CD4-positive, alpha-beta T cell treated with Interleukin-6 at 100 ng/mL for 8 hours (primary cell): ENCODE measurements at regions not wholly inside any gene's neighbourhood (a gene's known extent, or its start where the extent isn't known, plus 50 kb on each side); places are given as distances from the start of the nearest gene placed in this dataset.
"Not testable (repeated sequence)": the region's sequence is repeated elsewhere in the genome, so short reads cannot be mapped to it uniquely, and the experiment has no call there.

ENCODE experiments used
- DNase-seq: peaks from one replicate; pipeline ENCODE4 v3.0.0-alpha.2; 2020; ENCODE audit warnings: mixed read lengths, low spot score

DNA sequence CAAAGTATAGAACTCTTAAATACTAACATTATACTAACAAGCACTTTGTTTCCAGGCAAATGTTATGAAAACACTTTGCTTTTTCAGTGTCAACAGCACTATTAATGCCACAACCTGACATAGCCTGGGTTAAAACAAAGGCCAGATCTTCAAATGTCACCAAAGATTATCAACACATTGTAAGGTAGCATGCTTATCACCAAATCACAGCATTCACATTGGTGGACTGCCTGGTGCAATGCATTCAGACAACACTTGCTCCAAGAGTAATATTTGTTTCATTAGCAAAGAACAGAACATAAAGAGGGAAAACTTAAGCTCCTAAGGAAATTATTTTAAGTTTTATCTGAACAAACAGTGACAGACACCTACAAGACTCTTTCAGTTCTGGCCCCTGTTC is 1361.2 kb downstream of the CDH8 start:
- no peak for DNase-seq

DNA sequence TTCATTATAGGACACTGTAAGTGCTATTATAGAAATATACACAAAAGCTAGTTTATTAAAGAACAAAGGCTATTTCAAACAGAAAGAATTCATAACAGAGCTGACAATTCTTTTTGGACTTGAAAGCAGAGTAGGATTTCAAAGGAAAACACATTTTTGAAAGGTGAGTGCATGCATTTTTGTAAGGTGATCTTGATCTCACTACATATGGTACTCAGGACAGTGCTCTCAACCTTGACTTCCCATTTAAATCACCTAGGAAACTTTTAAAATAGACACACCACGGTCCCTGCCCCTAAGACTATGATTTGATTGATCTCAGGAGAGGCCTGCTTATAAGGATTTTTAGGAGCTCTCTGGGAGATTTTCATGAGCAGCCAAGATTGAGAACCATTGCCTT is 1362.0 kb downstream of the CDH8 start:
- no peak for DNase-seq

DNA sequence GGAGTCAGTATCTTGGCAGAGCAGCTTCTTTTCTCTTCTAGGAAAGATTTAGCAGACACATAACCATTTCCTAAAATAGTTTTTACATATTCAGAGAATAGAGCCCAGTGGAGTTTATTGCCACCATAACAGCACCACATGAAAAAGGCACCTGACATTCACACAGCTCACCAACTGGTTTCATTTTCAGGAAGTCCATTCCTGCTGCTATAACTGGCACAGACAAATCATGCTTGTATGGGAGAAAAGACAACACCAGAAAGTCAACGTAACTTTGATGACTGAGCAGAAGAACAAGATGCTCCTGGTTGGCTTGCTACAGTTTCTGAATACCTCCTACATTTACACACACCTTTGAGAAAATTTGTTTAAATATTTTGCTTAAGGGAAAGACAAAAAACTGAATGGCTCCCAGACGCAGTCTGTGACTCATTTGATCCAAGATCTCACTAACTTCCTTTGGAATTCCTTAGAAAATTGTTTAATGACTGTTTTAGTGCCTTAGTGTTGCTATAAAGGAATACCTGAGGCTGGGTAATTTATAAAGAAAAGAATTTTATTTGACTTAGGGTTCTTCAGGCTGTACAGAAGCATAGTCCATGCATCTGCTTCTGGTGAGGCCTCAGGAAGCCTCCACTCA is 1380.6 kb downstream of the CDH8 start:
- no peak for DNase-seq

DNA sequence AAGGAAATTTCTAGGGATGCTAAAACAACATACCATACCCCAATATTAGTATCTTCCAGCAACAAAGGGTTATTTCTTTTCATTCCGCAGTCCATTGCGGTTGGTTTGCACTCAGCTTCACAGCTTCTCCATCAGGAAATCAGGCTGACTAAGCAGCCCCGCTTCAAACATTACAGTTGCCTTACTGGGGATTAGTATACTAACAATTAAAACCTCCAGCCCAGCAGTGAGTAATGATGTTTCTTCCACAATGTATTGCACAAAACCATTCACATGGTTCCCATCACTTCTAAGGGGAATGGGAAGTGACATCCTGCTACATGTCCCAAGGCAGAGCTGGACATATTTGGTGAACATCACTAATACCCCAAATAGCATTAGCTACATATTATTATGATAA is 1384.9 kb downstream of the CDH8 start:
- no peak for DNase-seq

- no peak for DNase-seq
These were observed 1387.9 kb downstream of the CDH8 start for GRCh38 chr16:60648290-60648689.

GRCh38 chr16:60647388-60647787 is 1388.8 kb downstream of the CDH8 start:
- DNase-seq, result not testable (repeated sequence)

- DNase-seq, result no peak
These were observed 1389.6 kb downstream of the CDH8 start for GRCh38 chr16:60646631-60647030.

DNA sequence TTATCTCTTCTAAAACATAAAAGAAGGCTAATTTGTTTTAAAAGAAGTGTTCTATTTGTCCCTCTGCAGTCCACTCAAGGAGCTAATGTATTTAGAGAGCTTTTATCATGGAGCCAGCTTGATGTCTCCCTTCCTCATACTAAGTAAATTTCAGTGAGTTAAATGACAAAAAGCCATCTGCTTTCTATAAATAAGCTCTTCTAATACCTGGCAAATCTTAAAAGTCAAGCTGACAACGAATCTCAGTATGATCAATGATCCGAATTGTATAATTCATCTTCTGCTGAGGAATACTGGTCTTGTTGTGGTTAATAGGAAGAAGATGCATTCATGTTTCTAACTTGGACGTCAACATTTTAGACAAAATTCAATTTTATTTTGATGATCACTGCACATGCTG is 1390.7 kb downstream of the CDH8 start:
- DNase-seq, result no peak

DNA sequence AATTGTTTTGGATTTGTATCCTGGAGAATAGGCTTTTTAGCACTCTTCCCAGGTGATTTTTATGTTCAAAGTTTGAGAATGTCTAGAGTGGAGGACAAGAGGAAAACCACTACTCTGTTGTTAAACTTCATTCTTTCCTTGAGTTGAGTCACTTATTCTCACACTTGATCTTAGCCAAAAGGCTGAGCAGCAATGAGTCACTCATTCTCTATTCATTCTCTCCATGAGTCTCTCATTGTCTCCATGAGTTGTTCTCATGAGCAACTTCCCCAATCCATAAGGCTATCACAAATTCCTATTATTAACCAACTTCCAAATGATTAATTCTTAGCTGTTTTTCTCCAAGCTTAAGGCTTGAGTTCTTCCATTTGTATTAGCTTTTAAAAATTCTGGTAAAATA is 1393.3 kb downstream of the CDH8 start:
- no peak for DNase-seq

- no peak for DNase-seq
These were observed 1395.1 kb downstream of the CDH8 start for GRCh38 chr16:60641067-60641665.

DNA sequence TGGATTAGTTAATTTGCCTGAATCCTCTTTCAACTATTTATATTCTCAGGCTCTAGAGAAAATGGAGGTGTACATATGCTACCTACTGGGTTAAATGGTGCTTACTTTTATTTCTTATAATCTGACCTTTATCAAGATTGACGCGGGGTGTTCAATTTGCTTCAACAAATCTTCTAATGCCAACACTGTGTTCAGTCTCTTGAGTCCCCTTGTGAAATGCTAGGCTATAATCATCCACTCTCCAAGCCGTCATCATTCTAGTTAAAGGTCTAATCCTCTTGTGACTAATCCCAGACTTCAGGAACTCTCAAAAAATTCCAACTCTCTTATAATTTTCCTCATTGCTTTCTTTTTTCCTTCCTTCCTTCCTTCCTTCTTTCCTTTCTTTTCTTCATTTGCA is 1396.2 kb downstream of the CDH8 start:
- no peak for DNase-seq

DNA sequence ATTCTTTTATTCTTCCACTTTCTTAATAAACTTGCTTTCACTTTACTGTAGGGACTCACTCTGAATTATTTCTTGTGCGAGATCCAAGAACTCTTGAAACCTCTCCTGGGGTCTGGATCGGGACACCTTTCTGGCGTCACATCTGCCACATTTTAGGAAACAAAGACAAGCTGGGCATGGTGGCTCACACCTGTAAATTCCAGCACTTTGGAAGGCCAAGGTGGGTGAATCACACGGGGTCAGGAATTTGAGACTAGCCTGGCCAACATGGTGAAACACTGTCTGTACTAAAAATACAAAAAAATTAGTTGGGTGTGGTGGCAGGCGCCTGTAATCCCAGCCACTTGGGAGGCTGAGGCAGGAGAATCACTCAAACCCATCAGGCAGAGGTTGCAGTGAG is 1399.6 kb downstream of the CDH8 start:
- DNase-seq, result not testable (repeated sequence)

DNA sequence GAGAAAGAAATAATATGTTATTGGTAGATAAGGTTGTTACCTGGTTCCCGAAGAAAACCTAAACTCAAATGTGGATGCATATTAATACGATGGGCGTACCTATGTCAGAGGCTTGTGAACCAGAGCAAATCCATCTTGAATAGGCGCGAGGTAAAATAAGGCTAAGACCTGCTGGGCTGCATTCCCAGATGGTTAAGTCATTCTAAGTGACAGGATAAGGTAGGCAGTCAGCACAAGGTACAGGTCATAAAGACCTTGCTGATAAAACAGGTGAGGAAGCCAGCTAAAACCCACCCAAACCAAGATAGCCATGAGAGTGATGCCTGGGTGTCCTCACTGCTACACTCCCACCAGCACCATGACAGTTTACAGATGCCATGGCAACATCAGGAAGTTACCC is 1400.1 kb downstream of the CDH8 start:
- no peak for DNase-seq

DNA sequence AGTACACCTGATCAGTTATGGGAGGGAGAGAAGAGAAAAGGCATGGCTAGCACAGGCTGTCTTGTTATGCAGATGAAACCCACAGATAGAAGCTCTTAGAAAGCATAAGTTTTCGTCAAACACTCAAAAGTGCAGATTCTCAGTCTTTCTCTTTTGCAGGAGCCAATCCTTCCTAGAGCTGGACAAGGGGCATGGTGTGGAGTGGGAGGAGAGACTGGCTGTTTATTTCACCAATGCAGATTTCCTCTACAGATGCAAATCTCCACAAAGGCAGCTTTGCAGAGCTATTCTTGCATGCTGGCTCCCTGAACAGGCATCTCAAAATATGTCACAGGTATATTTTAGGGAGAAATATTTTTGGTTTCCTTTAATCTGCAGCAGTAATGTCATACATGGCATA is 1400.7 kb downstream of the CDH8 start:
- DNase-seq, result no peak

GRCh38 chr16:60611844-60612243 is 1424.4 kb downstream of the CDH8 start:
- no peak for DNase-seq

GRCh38 chr16:60608971-60609370 is 1427.3 kb downstream of the CDH8 start:
- DNase-seq, result no peak

- DNase-seq, result not testable (repeated sequence)
These were observed 1430.6 kb downstream of the CDH8 start for GRCh38 chr16:60605652-60606051.

DNA sequence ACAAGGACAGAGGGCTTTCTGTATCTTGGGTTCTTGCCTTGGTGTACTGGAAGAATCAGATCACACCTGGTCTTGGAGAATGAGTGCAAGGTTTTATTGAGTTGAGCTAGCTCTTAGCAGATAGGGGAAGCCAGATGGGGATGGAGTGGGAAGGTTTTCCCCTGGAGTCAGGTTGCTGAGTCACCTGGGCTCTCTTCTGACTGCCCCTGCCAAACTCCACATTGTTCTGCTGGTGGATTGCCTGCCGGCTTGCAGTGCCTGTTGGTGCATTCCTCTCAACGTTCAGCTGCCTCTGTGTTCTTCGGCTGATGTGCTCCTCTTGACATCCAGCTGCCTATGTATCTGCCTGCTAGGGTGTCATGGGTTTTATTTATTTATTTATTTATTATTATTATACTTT is 1431.1 kb downstream of the CDH8 start:
- no peak for DNase-seq

- DNase-seq, result no peak
These were observed 1449.7 kb downstream of the CDH8 start for GRCh38 chr16:60586493-60586892.

GRCh38 chr16:60582528-60582927 is 1453.7 kb downstream of the CDH8 start:
- DNase-seq, result no peak

GRCh38 chr16:60566901-60567300 is 1469.3 kb downstream of the CDH8 start:
- DNase-seq, result no peak

- no peak for DNase-seq
These were observed 1471.7 kb downstream of the CDH8 start for GRCh38 chr16:60564588-60564987.

DNA sequence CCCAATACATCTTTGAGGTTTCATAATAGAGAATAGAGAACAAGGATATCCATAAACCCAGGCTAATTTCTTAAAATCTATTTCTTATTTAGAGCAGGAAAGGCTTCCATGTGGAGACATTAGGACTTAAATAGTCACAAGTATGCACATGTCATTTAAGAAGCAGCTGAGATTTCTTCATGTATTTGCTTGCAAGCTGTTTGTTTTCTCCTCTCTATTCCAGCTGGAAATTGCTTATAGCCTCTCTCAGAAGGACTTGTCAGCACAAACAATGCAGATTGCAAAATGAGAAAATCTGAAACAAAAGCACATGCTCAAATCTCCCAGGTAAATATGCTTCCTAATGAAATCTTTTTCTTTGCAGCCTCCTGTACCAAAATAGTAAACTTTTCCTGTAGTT is 1473.1 kb downstream of the CDH8 start:
- no peak for DNase-seq

GRCh38 chr16:60558936-60559335 is 1477.3 kb downstream of the CDH8 start:
- DNase-seq, result no peak
